ENCODE measurements at regions not wholly inside any gene's neighbourhood (a gene's known extent, or its start where the extent isn't known, plus 50 kb on each side); places are given as distances from the start of the nearest gene placed in this dataset.

DNA sequence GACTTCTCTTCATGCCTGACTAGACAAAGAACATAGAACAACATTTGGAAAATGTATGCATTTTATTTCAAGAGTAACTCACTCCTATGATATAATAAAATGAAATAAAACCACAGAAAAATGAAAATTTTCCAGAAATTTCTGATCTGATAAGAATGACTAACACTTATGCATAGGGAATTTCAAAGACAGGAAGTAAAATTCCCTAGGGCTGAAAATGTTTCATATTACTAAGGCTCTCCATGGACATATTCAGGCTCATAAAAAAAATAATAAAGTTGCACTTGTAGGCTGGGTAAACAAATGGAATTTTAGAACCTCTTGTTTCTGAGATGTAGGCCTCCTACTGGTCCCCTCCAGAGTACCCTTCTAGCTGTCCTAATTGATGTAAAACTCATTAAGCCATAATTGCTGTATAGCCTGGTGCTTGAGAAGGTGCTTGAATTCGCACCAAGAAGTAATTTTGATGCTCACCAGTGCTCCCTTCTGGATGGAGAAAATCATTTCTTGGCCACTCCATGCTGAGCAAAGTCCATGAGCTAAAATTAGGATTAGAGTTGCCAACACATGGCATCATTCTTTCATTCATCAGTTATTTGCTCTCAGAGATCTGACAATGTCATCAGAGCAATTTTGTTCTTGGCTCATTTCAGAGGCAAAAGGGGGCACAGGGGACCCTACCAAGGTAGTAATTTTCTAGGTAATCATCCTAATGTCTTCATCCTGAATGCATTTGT is 641.0 kb upstream of the CAMK1G start:
- TF ChIP-seq CTCF (IDR thresholded peaks at IDR 0.05; ENCODE audit: low read depth, low read length), result no peak
- Histone ChIP-seq H3K36me3 (no peaks in the 10 kb centered on the region), H3K27me3 (ENCODE audit: insufficient read depth, low read depth, severe bottlenecking) (no peaks in the 10 kb centered on the region), H3K9me3 (ENCODE audit: severe bottlenecking) (no peaks in the 10 kb centered on the region), H3K4me3 (ENCODE audit: low read depth, low read length) (no peak overlapping the region), H3K27ac (no peak overlapping the region)
- no peak for DNase-seq

DNA sequence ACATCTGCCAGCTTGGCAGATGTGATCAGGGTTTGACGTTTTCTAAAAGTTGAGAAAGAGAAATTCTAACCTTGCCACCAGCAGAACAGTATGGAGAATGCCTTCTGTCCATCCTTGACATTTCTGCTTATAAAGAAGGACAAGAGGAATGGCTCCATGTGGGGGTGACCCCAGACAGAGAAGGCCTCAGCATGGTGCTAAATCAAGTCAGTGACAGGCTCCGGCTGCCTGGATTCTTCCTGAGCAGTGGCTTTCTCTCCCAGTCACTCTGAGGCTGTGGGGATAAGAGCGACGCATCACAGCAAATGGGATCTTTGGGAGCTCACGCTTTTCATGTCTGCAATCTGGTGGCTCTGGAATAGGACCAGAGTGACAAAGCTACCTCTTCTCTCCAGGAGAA is 640.2 kb upstream of the CAMK1G start:
- Histone ChIP-seq H3K27me3 (ENCODE audit: insufficient read depth, low read depth, severe bottlenecking) (no peaks in the 10 kb centered on the region), H3K9me3 (ENCODE audit: severe bottlenecking) (no peaks in the 10 kb centered on the region), H3K27ac (no peak overlapping the region), H3K36me3 (no peaks in the 10 kb centered on the region), H3K4me3 (ENCODE audit: low read depth, low read length) (no peak overlapping the region)
- no peak for TF ChIP-seq CTCF (IDR thresholded peaks at IDR 0.05; ENCODE audit: low read depth, low read length)
- DNase-seq, result no peak

DNA sequence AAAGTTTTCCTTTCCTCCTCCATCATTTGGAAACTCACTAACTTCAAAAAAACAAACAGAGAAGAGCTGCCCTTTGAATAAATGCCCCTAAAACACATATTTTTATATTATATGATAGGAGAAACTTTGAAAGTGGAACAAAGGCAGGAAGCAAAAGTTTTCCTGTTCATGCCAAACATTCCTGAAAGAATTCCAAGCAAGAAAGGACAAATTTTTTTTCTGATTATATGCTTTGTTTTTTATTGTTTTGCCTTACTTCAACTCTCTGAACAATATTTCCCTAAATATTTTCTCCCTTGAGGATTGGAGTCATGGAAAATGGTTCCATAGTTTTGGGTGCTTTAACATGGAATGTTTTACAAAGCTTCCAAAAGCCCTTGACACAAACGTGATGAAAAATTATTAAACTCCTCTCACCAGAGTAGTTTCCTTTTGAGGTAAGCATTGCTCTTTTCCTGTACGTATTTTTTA is 638.5 kb upstream of the CAMK1G start:
- TF ChIP-seq CTCF (IDR thresholded peaks at IDR 0.05; ENCODE audit: low read depth, low read length), result no peak
- Histone ChIP-seq H3K4me3 (ENCODE audit: low read depth, low read length) (no peak overlapping the region), H3K36me3 (no peaks in the 10 kb centered on the region), H3K27me3 (ENCODE audit: insufficient read depth, low read depth, severe bottlenecking) (no peaks in the 10 kb centered on the region), H3K9me3 (ENCODE audit: severe bottlenecking) (no peaks in the 10 kb centered on the region), H3K27ac (no peak overlapping the region)
- DNase-seq, result no peak

GRCh38 chr1:208950206-208950605 is 633.3 kb upstream of the CAMK1G start:
- Histone ChIP-seq H3K9me3 (ENCODE audit: severe bottlenecking) (peaks cover 4% of the 10 kb centered on the region), H3K27me3 (ENCODE audit: insufficient read depth, low read depth, severe bottlenecking) (no peaks in the 10 kb centered on the region), H3K27ac (no peak overlapping the region), H3K4me3 (ENCODE audit: low read depth, low read length) (no peak overlapping the region), H3K36me3 (no peaks in the 10 kb centered on the region)
- no peak for DNase-seq
- TF ChIP-seq CTCF (IDR thresholded peaks at IDR 0.05; ENCODE audit: low read depth, low read length), result no peak

DNA sequence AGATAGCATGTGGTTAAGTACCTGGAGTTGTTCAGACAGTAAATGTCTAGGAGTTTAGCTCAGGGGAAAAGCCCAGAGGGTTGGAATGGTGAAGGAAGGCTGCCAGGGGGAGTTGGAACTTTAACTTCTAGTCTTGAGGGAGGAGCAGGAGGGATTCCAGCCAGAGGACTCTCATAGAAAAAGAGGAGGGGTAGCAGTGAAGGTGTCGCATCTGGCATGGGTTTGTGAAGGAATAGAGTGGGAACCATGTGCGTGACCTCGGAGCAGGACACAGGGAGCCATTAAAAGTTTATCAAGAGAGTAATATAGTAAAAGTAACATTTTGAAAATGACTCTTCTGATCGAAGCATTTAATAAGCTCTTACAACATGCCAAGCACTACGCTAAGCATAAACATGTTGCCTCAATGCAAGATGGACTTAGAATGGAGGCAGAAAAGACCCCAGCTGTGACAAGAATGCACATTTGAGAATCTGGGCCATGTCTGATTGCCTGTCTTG is 632.4 kb upstream of the CAMK1G start:
- DNase-seq, result no peak
- Histone ChIP-seq H3K27ac (no peak overlapping the region), H3K36me3 (no peaks in the 10 kb centered on the region), H3K27me3 (ENCODE audit: insufficient read depth, low read depth, severe bottlenecking) (no peaks in the 10 kb centered on the region), H3K4me3 (ENCODE audit: low read depth, low read length) (no peak overlapping the region), H3K9me3 (ENCODE audit: severe bottlenecking) (peaks cover 4% of the 10 kb centered on the region)
- TF ChIP-seq CTCF (IDR thresholded peaks at IDR 0.05; ENCODE audit: low read depth, low read length), result no peak

GRCh38 chr1:208951908-208952307 is 631.6 kb upstream of the CAMK1G start:
- H3K27me3 ChIP-seq (ENCODE audit: insufficient read depth, low read depth, severe bottlenecking), result no peaks in the 10 kb centered on the region
- TF ChIP-seq CTCF (IDR thresholded peaks at IDR 0.05; ENCODE audit: low read depth, low read length), result no peak
- no peak for DNase-seq
- H3K9me3 ChIP-seq (ENCODE audit: severe bottlenecking), result peaks cover 4% of the 10 kb centered on the region
- no peak overlapping the region for H3K27ac ChIP-seq
- no peaks in the 10 kb centered on the region for H3K36me3 ChIP-seq
- H3K4me3 ChIP-seq (ENCODE audit: low read depth, low read length), result no peak overlapping the region

Data from WERI-Rb-1 (cell line).